GM23338 (cell line): ENCODE measurements at regions not wholly inside any gene's neighbourhood (a gene's known extent, or its start where the extent isn't known, plus 50 kb on each side); places are given as distances from the start of the nearest gene placed in this dataset.

Experiments
- ATAC-seq: fragments of 200-7000 bp; cut with Tn5 transposase; 3 replicates; pipeline ENCODE4 v1.9.1; 2020
- DNase-seq: peaks from one replicate; pipeline ENCODE4 v3.0.0-alpha.2; 2015; ENCODE audit warnings: low spot score
- H2AFZ ChIP-seq: fragments of 200-600 bp; sonication (generic); 2 replicates; pipeline ENCODE4 v1.8.0; 2016; ENCODE audit warnings: antibody characterized with exemption, mild to moderate bottlenecking, moderate library complexity
- H3F3A ChIP-seq: fragments of 200-600 bp; sonication (generic); replicated peaks from 2 replicates; pipeline ENCODE4 v1.8.0; 2017; ENCODE audit warnings: antibody characterized with exemption, mixed run types, low read depth
- H3K27ac ChIP-seq: fragments of 200-600 bp; sonication (generic); 2 replicates; pipeline ENCODE4 v1.6.1; 2016; ENCODE audit warnings: low read depth
- H3K27me3 ChIP-seq: fragments of 200-600 bp; sonication (generic); 2 replicates; pipeline ENCODE4 v1.8.0; 2016; ENCODE audit warnings: mild to moderate bottlenecking, mixed run types, moderate library complexity; ENCODE audit not compliant: insufficient read depth
- H3K36me3 ChIP-seq: fragments of 200-600 bp; sonication (generic); 2 replicates; pipeline ENCODE4 v1.8.0; 2016; ENCODE audit warnings: mild to moderate bottlenecking; ENCODE audit not compliant: insufficient read depth
- H3K4me1 ChIP-seq: fragments of 200-600 bp; sonication (generic); 2 replicates; pipeline ENCODE4 v1.8.0; 2016; ENCODE audit warnings: mild to moderate bottlenecking, moderate library complexity; ENCODE audit not compliant: insufficient read depth
- H3K4me2 ChIP-seq: fragments of 200-600 bp; sonication (generic); 2 replicates; pipeline ENCODE4 v1.7.1; 2017; ENCODE audit warnings: mixed run types
- H3K4me3 ChIP-seq: fragments of 200-600 bp; sonication (generic); 2 replicates; pipeline ENCODE4 v1.6.1; 2016; ENCODE audit warnings: mixed run types
- H3K79me2 ChIP-seq: fragments of 200-600 bp; sonication (generic); replicated peaks from 2 replicates; pipeline ENCODE4 v1.8.0; 2017; ENCODE audit warnings: mild to moderate bottlenecking; ENCODE audit not compliant: insufficient read depth
- H3K9me2 ChIP-seq: fragments of 200-600 bp; sonication (generic); 2 replicates; pipeline ENCODE4 v1.8.0; 2017; ENCODE audit not compliant: insufficient read depth
- H4K20me1 ChIP-seq: fragments of 200-600 bp; sonication (generic); replicated peaks from 2 replicates; pipeline ENCODE4 v1.8.0; 2017; ENCODE audit warnings: mild to moderate bottlenecking; ENCODE audit not compliant: insufficient read depth
- H3K27ac Mint-ChIP-seq: 2 replicates; pipeline ENCODE4 v1.8.0; 2020; ENCODE audit warnings: inconsistent platforms, mild to moderate bottlenecking, moderate library complexity, mixed read lengths
- H3K27me3 Mint-ChIP-seq: 3 replicates; pipeline ENCODE4 v1.8.0; 2022; ENCODE audit warnings: low read depth, mild to moderate bottlenecking, moderate library complexity, mixed read lengths, inconsistent platforms; ENCODE audit not compliant: insufficient read depth, poor library complexity
- H3K36me3 Mint-ChIP-seq: 3 replicates; pipeline ENCODE4 v1.8.0; 2021; ENCODE audit warnings: low read depth, mild to moderate bottlenecking, inconsistent platforms, moderate library complexity, mixed read lengths
- H3K4me1 Mint-ChIP-seq: 3 replicates; pipeline ENCODE4 v1.8.0; 2020; ENCODE audit warnings: mild to moderate bottlenecking, inconsistent platforms, mixed read lengths
- H3K4me3 Mint-ChIP-seq: 3 replicates; pipeline ENCODE4 v1.8.0; 2021; ENCODE audit warnings: moderate library complexity, mild to moderate bottlenecking, inconsistent platforms, mixed read lengths
- H3K9me3 Mint-ChIP-seq: 3 replicates; pipeline ENCODE4 v1.8.0; 2020; ENCODE audit warnings: moderate library complexity, mild to moderate bottlenecking, inconsistent platforms, mixed read lengths
- CREB1 ChIP-seq: fragments of 250-450 bp; sonication (Bioruptor Pico); IDR thresholded peaks from 2 replicates; pipeline ENCODE4 v1.5.0; 2020; ENCODE audit warnings: low read depth, mild to moderate bottlenecking, moderate library complexity
- EZH2 ChIP-seq: fragments of 200-600 bp; sonication (generic); IDR thresholded peaks from one replicate; pipeline ENCODE4 v1.8.0; 2017; ENCODE audit warnings: antibody characterized with exemption, mild to moderate bottlenecking, low read depth; ENCODE audit not compliant: unreplicated experiment
- EZH2phosphoT487 ChIP-seq: fragments of 200-600 bp; sonication (generic); IDR thresholded peaks from one replicate; pipeline ENCODE4 v1.8.1; 2018; ENCODE audit warnings: antibody characterized with exemption; ENCODE audit not compliant: unreplicated experiment
- NANOG ChIP-seq: IDR thresholded peaks from 2 replicates; pipeline ENCODE4 v1.6.1; 2016; ENCODE audit warnings: antibody characterized with exemption, borderline replicate concordance
- POLR2AphosphoS5 ChIP-seq: IDR thresholded peaks from 2 replicates; pipeline ENCODE4 v1.6.1; 2016; ENCODE audit warnings: antibody characterized with exemption, low read depth
- STAT1 ChIP-seq: IDR thresholded peaks from one replicate; pipeline ENCODE4 v1.6.1; 2016; ENCODE audit warnings: antibody characterized with exemption; ENCODE audit not compliant: unreplicated experiment
- ZNF114 ChIP-seq: fragments of 250-450 bp; sonication (Bioruptor Pico); IDR thresholded peaks from 2 replicates; pipeline ENCODE4 v1.5.0; 2020; ENCODE audit warnings: mild to moderate bottlenecking, moderate library complexity
- ZNF331 ChIP-seq: fragments of 250-450 bp; sonication (Bioruptor Pico); IDR thresholded peaks from 2 replicates; pipeline ENCODE4 v1.5.0; 2020; ENCODE audit warnings: low read depth, mild to moderate bottlenecking, moderate library complexity
- TF ChIP-seq, protein P1 (sequence below): fragments of 250-450 bp; sonication (Bioruptor Pico); IDR thresholded peaks from 2 replicates; pipeline ENCODE4 v1.5.0; 2020; ENCODE audit warnings: mild to moderate bottlenecking, moderate library complexity
- TF ChIP-seq, protein P2 (sequence below): IDR thresholded peaks from 2 replicates; pipeline ENCODE4 v1.6.1; 2016; ENCODE audit warnings: antibody characterized with exemption
- TF ChIP-seq, protein P3 (sequence below): IDR thresholded peaks from one replicate; pipeline ENCODE4 v1.6.1; 2018; ENCODE audit warnings: antibody characterized with exemption; ENCODE audit not compliant: unreplicated experiment

DNA sequence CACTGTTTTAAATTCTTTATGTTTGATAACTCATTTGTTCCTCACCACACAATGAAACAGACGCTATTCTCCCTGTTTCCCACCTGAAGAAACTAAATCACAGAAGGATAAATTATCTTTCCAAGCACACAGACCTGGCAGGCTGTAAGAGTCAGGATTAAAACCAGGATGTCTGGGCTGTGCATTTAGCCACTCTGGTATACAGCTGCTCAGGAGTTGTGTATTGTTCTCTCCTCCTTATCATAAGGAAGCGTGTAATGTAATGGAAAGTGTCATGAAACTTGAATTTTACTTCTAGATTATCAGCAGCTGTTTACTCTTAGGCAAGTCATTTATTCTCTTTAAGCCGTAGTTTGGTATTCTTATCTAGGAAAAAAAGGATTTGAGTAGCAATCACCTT, 154.8 kb upstream of the LRIG3 start (continued):
- no peak for TF ChIP-seq CREB1 (CRISPR knock-in tag)

DNA sequence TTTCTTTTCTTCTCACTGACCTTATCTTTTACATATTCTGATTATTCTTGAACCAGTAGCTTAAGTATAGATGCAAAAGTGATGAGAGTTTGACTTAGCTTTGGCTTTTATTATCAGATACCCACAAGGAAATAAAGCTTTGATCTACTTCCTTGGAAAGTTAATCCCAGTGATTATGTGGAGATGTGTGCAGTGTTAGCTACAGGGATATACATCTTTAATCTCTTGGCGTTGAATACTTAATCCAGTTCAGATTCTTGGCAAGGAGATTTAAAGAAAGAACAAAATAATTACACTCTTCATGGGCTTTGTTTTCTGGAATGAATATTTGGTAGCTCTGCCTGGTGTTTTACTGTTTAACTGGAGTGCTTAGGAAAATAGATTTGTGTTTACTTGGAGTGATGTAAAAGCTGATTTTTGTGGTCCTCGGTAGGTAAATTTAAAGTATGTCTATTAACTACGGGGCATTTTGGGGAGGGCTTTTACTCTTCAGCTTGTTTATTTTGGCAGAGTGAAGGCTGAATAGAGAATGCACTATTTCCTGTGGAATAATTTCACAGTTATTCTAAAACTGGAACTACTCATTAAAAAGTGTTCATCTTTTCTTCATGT, 150.1 kb upstream of the LRIG3 start:
- no peaks in the 10 kb centered on the region for H4K20me1 ChIP-seq
- H3F3A ChIP-seq: no peaks in the 10 kb centered on the region
- ATAC-seq (no peak), DNase-seq (no peak)
- TF ChIP-seq EZH2: no peak
- no peak for TF ChIP-seq POLR2AphosphoS5
- no peak for TF ChIP-seq CREB1 (CRISPR knock-in tag)
- TF ChIP-seq NANOG: no peak
- TF ChIP-seq ZNF114 (CRISPR knock-in tag): no peak
- TF ChIP-seq STAT1: no peak
- TF ChIP-seq, protein P1, sequence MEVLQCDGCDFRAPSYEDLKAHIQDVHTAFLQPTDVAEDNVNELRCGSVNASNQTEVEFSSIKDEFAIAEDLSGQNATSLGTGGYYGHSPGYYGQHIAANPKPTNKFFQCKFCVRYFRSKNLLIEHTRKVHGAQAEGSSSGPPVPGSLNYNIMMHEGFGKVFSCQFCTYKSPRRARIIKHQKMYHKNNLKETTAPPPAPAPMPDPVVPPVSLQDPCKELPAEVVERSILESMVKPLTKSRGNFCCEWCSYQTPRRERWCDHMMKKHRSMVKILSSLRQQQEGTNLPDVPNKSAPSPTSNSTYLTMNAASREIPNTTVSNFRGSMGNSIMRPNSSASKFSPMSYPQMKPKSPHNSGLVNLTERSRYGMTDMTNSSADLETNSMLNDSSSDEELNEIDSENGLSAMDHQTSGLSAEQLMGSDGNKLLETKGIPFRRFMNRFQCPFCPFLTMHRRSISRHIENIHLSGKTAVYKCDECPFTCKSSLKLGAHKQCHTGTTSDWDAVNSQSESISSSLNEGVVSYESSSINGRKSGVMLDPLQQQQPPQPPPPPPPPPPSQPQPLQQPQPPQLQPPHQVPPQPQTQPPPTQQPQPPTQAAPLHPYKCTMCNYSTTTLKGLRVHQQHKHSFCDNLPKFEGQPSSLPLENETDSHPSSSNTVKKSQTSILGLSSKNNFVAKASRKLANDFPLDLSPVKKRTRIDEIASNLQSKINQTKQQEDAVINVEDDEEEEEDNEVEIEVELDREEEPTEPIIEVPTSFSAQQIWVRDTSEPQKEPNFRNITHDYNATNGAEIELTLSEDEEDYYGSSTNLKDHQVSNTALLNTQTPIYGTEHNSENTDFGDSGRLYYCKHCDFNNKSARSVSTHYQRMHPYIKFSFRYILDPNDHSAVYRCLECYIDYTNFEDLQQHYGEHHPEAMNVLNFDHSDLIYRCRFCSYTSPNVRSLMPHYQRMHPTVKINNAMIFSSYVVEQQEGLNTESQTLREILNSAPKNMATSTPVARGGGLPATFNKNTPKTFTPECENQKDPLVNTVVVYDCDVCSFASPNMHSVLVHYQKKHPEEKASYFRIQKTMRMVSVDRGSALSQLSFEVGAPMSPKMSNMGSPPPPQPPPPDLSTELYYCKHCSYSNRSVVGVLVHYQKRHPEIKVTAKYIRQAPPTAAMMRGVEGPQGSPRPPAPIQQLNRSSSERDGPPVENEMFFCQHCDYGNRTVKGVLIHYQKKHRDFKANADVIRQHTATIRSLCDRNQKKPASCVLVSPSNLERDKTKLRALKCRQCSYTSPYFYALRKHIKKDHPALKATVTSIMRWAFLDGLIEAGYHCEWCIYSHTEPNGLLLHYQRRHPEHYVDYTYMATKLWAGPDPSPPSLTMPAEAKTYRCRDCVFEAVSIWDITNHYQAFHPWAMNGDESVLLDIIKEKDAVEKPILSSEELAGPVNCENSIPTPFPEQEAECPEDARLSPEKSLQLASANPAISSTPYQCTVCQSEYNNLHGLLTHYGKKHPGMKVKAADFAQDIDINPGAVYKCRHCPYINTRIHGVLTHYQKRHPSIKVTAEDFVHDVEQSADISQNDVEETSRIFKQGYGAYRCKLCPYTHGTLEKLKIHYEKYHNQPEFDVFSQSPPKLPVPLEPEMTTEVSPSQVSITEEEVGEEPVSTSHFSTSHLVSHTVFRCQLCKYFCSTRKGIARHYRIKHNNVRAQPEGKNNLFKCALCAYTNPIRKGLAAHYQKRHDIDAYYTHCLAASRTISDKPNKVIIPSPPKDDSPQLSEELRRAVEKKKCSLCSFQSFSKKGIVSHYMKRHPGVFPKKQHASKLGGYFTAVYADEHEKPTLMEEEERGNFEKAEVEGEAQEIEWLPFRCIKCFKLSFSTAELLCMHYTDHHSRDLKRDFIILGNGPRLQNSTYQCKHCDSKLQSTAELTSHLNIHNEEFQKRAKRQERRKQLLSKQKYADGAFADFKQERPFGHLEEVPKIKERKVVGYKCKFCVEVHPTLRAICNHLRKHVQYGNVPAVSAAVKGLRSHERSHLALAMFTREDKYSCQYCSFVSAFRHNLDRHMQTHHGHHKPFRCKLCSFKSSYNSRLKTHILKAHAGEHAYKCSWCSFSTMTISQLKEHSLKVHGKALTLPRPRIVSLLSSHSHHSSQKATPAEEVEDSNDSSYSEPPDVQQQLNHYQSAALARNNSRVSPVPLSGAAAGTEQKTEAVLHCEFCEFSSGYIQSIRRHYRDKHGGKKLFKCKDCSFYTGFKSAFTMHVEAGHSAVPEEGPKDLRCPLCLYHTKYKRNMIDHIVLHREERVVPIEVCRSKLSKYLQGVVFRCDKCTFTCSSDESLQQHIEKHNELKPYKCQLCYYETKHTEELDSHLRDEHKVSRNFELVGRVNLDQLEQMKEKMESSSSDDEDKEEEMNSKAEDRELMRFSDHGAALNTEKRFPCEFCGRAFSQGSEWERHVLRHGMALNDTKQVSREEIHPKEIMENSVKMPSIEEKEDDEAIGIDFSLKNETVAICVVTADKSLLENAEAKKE: no peak
- TF ChIP-seq EZH2phosphoT487: no peak
- TF ChIP-seq, protein P2, sequence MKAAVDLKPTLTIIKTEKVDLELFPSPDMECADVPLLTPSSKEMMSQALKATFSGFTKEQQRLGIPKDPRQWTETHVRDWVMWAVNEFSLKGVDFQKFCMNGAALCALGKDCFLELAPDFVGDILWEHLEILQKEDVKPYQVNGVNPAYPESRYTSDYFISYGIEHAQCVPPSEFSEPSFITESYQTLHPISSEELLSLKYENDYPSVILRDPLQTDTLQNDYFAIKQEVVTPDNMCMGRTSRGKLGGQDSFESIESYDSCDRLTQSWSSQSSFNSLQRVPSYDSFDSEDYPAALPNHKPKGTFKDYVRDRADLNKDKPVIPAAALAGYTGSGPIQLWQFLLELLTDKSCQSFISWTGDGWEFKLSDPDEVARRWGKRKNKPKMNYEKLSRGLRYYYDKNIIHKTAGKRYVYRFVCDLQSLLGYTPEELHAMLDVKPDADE: no peak
- TF ChIP-seq ZNF331 (CRISPR knock-in tag): no peak
- TF ChIP-seq, protein P3, sequence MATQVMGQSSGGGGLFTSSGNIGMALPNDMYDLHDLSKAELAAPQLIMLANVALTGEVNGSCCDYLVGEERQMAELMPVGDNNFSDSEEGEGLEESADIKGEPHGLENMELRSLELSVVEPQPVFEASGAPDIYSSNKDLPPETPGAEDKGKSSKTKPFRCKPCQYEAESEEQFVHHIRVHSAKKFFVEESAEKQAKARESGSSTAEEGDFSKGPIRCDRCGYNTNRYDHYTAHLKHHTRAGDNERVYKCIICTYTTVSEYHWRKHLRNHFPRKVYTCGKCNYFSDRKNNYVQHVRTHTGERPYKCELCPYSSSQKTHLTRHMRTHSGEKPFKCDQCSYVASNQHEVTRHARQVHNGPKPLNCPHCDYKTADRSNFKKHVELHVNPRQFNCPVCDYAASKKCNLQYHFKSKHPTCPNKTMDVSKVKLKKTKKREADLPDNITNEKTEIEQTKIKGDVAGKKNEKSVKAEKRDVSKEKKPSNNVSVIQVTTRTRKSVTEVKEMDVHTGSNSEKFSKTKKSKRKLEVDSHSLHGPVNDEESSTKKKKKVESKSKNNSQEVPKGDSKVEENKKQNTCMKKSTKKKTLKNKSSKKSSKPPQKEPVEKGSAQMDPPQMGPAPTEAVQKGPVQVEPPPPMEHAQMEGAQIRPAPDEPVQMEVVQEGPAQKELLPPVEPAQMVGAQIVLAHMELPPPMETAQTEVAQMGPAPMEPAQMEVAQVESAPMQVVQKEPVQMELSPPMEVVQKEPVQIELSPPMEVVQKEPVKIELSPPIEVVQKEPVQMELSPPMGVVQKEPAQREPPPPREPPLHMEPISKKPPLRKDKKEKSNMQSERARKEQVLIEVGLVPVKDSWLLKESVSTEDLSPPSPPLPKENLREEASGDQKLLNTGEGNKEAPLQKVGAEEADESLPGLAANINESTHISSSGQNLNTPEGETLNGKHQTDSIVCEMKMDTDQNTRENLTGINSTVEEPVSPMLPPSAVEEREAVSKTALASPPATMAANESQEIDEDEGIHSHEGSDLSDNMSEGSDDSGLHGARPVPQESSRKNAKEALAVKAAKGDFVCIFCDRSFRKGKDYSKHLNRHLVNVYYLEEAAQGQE: no peak
- Mint-ChIP-seq H3K4me1 (no peaks in the 10 kb centered on the region), H3K27me3 (no peaks in the 10 kb centered on the region), H3K27ac (no peak overlapping the region), H3K9me3 (no peaks in the 10 kb centered on the region), H3K4me3 (no peak overlapping the region), H3K36me3 (no peaks in the 10 kb centered on the region)
- no peaks in the 10 kb centered on the region for H3K27me3 ChIP-seq
- no peaks in the 10 kb centered on the region for H3K79me2 ChIP-seq
- no peak overlapping the region for H3K4me3 ChIP-seq
- no peak overlapping the region for H3K27ac ChIP-seq
- no peak overlapping the region for H2AFZ ChIP-seq
- H3K36me3 ChIP-seq: no peaks in the 10 kb centered on the region
- H3K9me2 ChIP-seq: no peaks in the 10 kb centered on the region
- H3K4me1 ChIP-seq: no peaks in the 10 kb centered on the region
- H3K4me2 ChIP-seq: no peak overlapping the region
